ENCODE measurements at regions not wholly inside any gene's neighbourhood (a gene's known extent, or its start where the extent isn't known, plus 50 kb on each side); places are given as distances from the start of the nearest gene placed in this dataset.

DNA sequence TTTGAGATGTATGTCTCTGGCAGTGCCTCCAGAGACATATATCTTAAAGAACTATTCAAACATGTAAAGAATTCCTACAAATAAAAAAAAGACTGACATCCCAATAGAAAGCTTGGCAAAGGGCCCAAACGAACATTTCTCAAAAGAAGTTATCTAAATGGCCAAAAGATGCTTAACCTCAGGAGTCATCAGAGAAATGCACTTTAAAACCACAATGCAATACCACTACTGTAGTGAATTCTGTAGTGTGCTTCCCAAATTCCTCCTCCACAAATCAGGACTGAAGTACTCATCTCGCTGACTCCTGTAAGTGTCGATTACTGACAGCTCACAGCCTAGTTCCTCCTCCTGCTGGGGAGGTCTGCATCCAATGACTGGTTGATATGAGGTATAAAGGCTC lies 129.0 kb upstream of the MAMLD1 start:
- TF ChIP-seq, protein P1, sequence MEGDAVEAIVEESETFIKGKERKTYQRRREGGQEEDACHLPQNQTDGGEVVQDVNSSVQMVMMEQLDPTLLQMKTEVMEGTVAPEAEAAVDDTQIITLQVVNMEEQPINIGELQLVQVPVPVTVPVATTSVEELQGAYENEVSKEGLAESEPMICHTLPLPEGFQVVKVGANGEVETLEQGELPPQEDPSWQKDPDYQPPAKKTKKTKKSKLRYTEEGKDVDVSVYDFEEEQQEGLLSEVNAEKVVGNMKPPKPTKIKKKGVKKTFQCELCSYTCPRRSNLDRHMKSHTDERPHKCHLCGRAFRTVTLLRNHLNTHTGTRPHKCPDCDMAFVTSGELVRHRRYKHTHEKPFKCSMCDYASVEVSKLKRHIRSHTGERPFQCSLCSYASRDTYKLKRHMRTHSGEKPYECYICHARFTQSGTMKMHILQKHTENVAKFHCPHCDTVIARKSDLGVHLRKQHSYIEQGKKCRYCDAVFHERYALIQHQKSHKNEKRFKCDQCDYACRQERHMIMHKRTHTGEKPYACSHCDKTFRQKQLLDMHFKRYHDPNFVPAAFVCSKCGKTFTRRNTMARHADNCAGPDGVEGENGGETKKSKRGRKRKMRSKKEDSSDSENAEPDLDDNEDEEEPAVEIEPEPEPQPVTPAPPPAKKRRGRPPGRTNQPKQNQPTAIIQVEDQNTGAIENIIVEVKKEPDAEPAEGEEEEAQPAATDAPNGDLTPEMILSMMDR (conservative IDR thresholded peaks at IDR 0.05 in 1 of 2, IDR thresholded peaks at IDR 0.05 in 1 of 2; ENCODE audit: extremely low read depth in 1 of 2, insufficient read depth in 1 of 2, low read depth in 1 of 2, low read length in 2 of 2) = no peak
- TF ChIP-seq EZH2 (IDR thresholded peaks at IDR 0.05; ENCODE audit: borderline replicate concordance, low read length) = no peak
